ENCODE measurements at regions not wholly inside any gene's neighbourhood (a gene's known extent, or its start where the extent isn't known, plus 50 kb on each side); places are given as distances from the start of the nearest gene placed in this dataset.
A peak's percentile ranks its signal among the peaks of the same experiment; 100 is the strongest.

DNA sequence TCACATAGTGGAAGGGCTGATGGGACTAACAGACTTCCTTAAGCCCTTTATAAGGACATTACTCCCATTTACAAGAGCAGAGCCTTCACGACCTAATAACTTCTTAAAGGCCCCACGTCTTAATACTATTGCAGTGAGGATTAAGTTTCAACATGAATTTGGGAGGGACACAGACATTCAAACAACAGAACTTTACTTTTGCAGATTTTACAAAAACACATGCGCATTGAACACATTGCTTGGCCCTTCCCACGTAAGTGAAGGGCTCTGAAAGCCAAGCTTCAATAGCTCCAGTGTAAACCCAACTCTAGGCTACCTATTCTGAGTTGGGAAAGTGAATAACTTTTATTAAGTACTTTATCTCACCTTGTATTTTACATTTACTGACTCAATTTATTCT lies 53.8 kb upstream of the DNAH5 start:
- Histone ChIP-seq H3K36me3 (ENCODE audit: insufficient read depth in 1 of 2, low read depth in 1 of 2) (no peaks in the 10 kb centered on the region), H3K4me1 (peaks cover 3% of the 10 kb centered on the region), H3K9me3 (peaks cover 4% of the 10 kb centered on the region), H3K27me3 (ENCODE audit: insufficient read depth in 3 of 3, low read length in 2 of 3) (no peaks in the 10 kb centered on the region), H3K27ac (no peak overlapping the region), H3K4me3 (no peak overlapping the region)
- no peak for ATAC-seq
- DNase-seq = no peak
- TF ChIP-seq, protein P1, sequence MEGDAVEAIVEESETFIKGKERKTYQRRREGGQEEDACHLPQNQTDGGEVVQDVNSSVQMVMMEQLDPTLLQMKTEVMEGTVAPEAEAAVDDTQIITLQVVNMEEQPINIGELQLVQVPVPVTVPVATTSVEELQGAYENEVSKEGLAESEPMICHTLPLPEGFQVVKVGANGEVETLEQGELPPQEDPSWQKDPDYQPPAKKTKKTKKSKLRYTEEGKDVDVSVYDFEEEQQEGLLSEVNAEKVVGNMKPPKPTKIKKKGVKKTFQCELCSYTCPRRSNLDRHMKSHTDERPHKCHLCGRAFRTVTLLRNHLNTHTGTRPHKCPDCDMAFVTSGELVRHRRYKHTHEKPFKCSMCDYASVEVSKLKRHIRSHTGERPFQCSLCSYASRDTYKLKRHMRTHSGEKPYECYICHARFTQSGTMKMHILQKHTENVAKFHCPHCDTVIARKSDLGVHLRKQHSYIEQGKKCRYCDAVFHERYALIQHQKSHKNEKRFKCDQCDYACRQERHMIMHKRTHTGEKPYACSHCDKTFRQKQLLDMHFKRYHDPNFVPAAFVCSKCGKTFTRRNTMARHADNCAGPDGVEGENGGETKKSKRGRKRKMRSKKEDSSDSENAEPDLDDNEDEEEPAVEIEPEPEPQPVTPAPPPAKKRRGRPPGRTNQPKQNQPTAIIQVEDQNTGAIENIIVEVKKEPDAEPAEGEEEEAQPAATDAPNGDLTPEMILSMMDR (IDR thresholded peaks at IDR 0.05) = no peak
- 58 to 78% (median 62%) methylated on average over 4 of the region's 4 CpGs for WGBS, 3 donors
- intact Hi-C loops (cut with DNase I) = no loop called here

GRCh38 chr5:13997514-13997913 lies 53.0 kb upstream of the DNAH5 start:
- peaks cover 4% of the 10 kb centered on the region for H3K9me3 ChIP-seq
- no peak overlapping the region for H3K27ac ChIP-seq
- TF ChIP-seq, protein P1 (IDR thresholded peaks at IDR 0.05) = no peak
- no peak for ATAC-seq
- H3K27me3 ChIP-seq (ENCODE audit: insufficient read depth in 3 of 3, low read length in 2 of 3) = no peaks in the 10 kb centered on the region
- intact Hi-C loops (cut with DNase I) = no loop called here
- WGBS, 3 donors = 97 to 100% (median 97%) methylated on average over 2 of the region's 2 CpGs
- DNase-seq = no peak
- H3K4me3 ChIP-seq = no peak overlapping the region
- H3K36me3 ChIP-seq (ENCODE audit: insufficient read depth in 1 of 2, low read depth in 1 of 2) = no peaks in the 10 kb centered on the region
- H3K4me1 ChIP-seq = peaks cover 3% of the 10 kb centered on the region

DNA sequence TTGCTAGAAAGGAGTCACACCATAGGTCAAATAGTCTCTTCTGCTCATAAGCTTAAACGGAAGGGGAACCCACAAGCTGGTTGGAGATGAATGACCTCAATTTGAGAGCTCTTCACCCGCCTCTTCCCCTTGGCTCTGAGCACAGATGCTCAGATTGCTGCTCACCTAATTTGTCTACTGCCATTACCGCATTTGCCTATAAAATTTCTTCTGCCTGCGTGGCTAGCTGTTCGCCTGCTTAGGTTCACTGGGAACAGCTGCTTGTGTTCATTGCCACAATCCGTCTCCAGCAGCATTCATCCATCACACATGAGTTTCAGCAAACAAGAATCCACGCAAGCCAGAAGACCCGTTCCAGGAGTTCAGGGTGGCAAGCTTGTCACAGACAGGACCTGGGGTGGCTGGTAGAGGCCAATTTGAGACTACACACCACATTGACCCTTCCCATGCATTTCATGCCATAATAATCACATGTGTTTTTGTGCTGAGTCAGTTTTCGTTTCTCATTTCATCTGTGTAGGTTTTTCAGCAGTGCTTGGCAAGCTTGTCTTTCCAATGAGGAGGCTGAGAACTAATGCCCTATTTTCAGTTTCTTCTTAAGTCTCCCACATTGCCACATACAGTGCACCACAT lies 50.2 kb upstream of the DNAH5 start:
- intact Hi-C loops (cut with DNase I) = no loop called here
- H3K4me3 ChIP-seq = no peak overlapping the region
- TF ChIP-seq, protein P1 (IDR thresholded peaks at IDR 0.05) = no peak
- H3K9me3 ChIP-seq = no peaks in the 10 kb centered on the region
- H3K36me3 ChIP-seq (ENCODE audit: insufficient read depth in 1 of 2, low read depth in 1 of 2) = no peaks in the 10 kb centered on the region
- H3K4me1 ChIP-seq = peaks cover 3% of the 10 kb centered on the region
- peak in 1 of 4 donors; percentile 34 for ATAC-seq
- H3K27me3 ChIP-seq (ENCODE audit: insufficient read depth in 3 of 3, low read length in 2 of 3) = no peaks in the 10 kb centered on the region
- WGBS, 3 donors = 14 to 39% (median 21%) methylated on average over 9 of the region's 9 CpGs
- no peak overlapping the region for H3K27ac ChIP-seq
- no peak for DNase-seq
